ENCODE measurements at regions not wholly inside any gene's neighbourhood (a gene's known extent, or its start where the extent isn't known, plus 50 kb on each side); places are given as distances from the start of the nearest gene placed in this dataset.

GRCh38 chr6:79353226-79353625 lies 118.7 kb upstream of the HMGN3 start:
- TF ChIP-seq YY1 (IDR thresholded peaks at IDR 0.05; ENCODE audit: low read depth) = no peak
- TF ChIP-seq CTCF (IDR thresholded peaks at IDR 0.05) = no peak
- TF ChIP-seq SMC3 (IDR thresholded peaks at IDR 0.05; ENCODE audit: low read depth, low read length) = no peak
- TF ChIP-seq EP300 (IDR thresholded peaks at IDR 0.05; ENCODE audit: borderline replicate concordance in 1 of 2, low read depth in 1 of 2, low read length in 1 of 2) = no peak

Measured in SK-N-SH (cell line).